ENCODE measurements at regions not wholly inside any gene's neighbourhood (a gene's known extent, or its start where the extent isn't known, plus 50 kb on each side); places are given as distances from the start of the nearest gene placed in this dataset.
A peak's percentile ranks its signal among the peaks of the same experiment; 100 is the strongest.
"Not testable (repeated sequence)": the region's sequence is repeated elsewhere in the genome, so short reads cannot be mapped to it uniquely, and the experiment has no call there.

- Mint-ChIP-seq H3K27me3 (no peaks in the 10 kb centered on the region), H3K9me3 (ENCODE audit: low read depth) (no peaks in the 10 kb centered on the region), H3K27ac (no peak overlapping the region), H3K4me1 (no peaks in the 10 kb centered on the region), H3K4me3 (no peak overlapping the region), H3K36me3 (no peaks in the 10 kb centered on the region)
- no peak for ATAC-seq
- no peak for DNase-seq
- CTCF ChIA-PET, result no interaction called here
Measured at GRCh38 chr12:131617596-131618302, 93.1 kb upstream of the SFSWAP start.

- no peak overlapping the region for H3K27ac Mint-ChIP-seq
- ATAC-seq, result no peak
- no peaks in the 10 kb centered on the region for H3K36me3 Mint-ChIP-seq
- no peaks in the 10 kb centered on the region for H3K27me3 Mint-ChIP-seq
- H3K4me3 Mint-ChIP-seq, result no peak overlapping the region
- CTCF ChIA-PET, result no interaction called here
- H3K9me3 Mint-ChIP-seq (ENCODE audit: low read depth), result no peaks in the 10 kb centered on the region
- DNase-seq, result no peak
- no peaks in the 10 kb centered on the region for H3K4me1 Mint-ChIP-seq
Measured at GRCh38 chr12:131618303-131618658, 92.6 kb upstream of the SFSWAP start.

GRCh38 chr12:131618701-131619100, 92.2 kb upstream of the SFSWAP start:
- CTCF ChIA-PET, result no interaction called here
- H3K9me3 Mint-ChIP-seq (ENCODE audit: low read depth), result no peaks in the 10 kb centered on the region
- no peaks in the 10 kb centered on the region for H3K36me3 Mint-ChIP-seq
- DNase-seq, result no peak
- no peak overlapping the region for H3K27ac Mint-ChIP-seq
- ATAC-seq, result no peak
- no peaks in the 10 kb centered on the region for H3K4me1 Mint-ChIP-seq
- no peak overlapping the region for H3K4me3 Mint-ChIP-seq
- H3K27me3 Mint-ChIP-seq, result no peaks in the 10 kb centered on the region

GRCh38 chr12:131619106-131619642, 91.7 kb upstream of the SFSWAP start:
- ATAC-seq (no peak), DNase-seq (no peak)
- Mint-ChIP-seq H3K4me1 (no peaks in the 10 kb centered on the region), H3K9me3 (ENCODE audit: low read depth) (no peaks in the 10 kb centered on the region), H3K27me3 (no peaks in the 10 kb centered on the region), H3K4me3 (no peak overlapping the region), H3K27ac (no peak overlapping the region), H3K36me3 (no peaks in the 10 kb centered on the region)
- CTCF ChIA-PET, result no interaction called here

GRCh38 chr12:131619736-131620506, 91.0 kb upstream of the SFSWAP start:
- Mint-ChIP-seq H3K4me3 (no peak overlapping the region), H3K27ac (no peak overlapping the region), H3K4me1 (peaks cover 2% of the 10 kb centered on the region), H3K9me3 (ENCODE audit: low read depth) (no peaks in the 10 kb centered on the region), H3K27me3 (no peaks in the 10 kb centered on the region), H3K36me3 (no peaks in the 10 kb centered on the region)
- DNase-seq, result no peak
- no peak for ATAC-seq
- CTCF ChIA-PET, result no interaction called here

- DNase-seq (no peak), ATAC-seq (no peak)
- H3K4me3 Mint-ChIP-seq, result no peak overlapping the region
- H3K27ac Mint-ChIP-seq, result no peak overlapping the region
- H3K9me3 Mint-ChIP-seq (ENCODE audit: low read depth), result no peaks in the 10 kb centered on the region
- peaks cover 4% of the 10 kb centered on the region for H3K4me1 Mint-ChIP-seq
- CTCF ChIA-PET, result no interaction called here
- H3K27me3 Mint-ChIP-seq, result no peaks in the 10 kb centered on the region
- no peaks in the 10 kb centered on the region for H3K36me3 Mint-ChIP-seq
Measured at GRCh38 chr12:131620520-131620919, 90.4 kb upstream of the SFSWAP start.

GRCh38 chr12:131620946-131621681, 89.8 kb upstream of the SFSWAP start:
- Mint-ChIP-seq H3K27ac (no peak overlapping the region), H3K4me3 (no peak overlapping the region), H3K4me1 (peaks cover 4% of the 10 kb centered on the region), H3K27me3 (no peaks in the 10 kb centered on the region), H3K9me3 (ENCODE audit: low read depth) (no peaks in the 10 kb centered on the region), H3K36me3 (no peaks in the 10 kb centered on the region)
- CTCF ChIA-PET, result no interaction called here
- ATAC-seq (no peak), DNase-seq (no peak)

- no peaks in the 10 kb centered on the region for H3K36me3 Mint-ChIP-seq
- DNase-seq, result no peak
- no peak overlapping the region for H3K27ac Mint-ChIP-seq
Measured at GRCh38 chr12:131621701-131622421, 89.0 kb upstream of the SFSWAP start.

GRCh38 chr12:131622422-131622955, 88.4 kb upstream of the SFSWAP start:
- no peaks in the 10 kb centered on the region for H3K27me3 Mint-ChIP-seq
- CTCF ChIA-PET, result no interaction called here
- no peak overlapping the region for H3K27ac Mint-ChIP-seq
- DNase-seq, result no peak
- no peak for ATAC-seq
- no peaks in the 10 kb centered on the region for H3K9me3 Mint-ChIP-seq (ENCODE audit: low read depth)
- no peaks in the 10 kb centered on the region for H3K36me3 Mint-ChIP-seq
- H3K4me3 Mint-ChIP-seq, result no peak overlapping the region
- peaks cover 5% of the 10 kb centered on the region for H3K4me1 Mint-ChIP-seq

More at GRCh38 chr12:131621701-131622421, 89.0 kb upstream of the SFSWAP start:
- CTCF ChIA-PET, result no interaction called here
- no peak overlapping the region for H3K4me3 Mint-ChIP-seq
- H3K9me3 Mint-ChIP-seq (ENCODE audit: low read depth), result no peaks in the 10 kb centered on the region
- no peak for ATAC-seq
- H3K27me3 Mint-ChIP-seq, result no peaks in the 10 kb centered on the region
- peaks cover 5% of the 10 kb centered on the region for H3K4me1 Mint-ChIP-seq

- H3K27me3 Mint-ChIP-seq; H3K9me3 Mint-ChIP-seq (ENCODE audit: low read depth); H3K27ac Mint-ChIP-seq; H3K4me1 Mint-ChIP-seq; CTCF ChIA-PET; ATAC-seq; DNase-seq; H3K4me3 Mint-ChIP-seq; H3K36me3 Mint-ChIP-seq: not testable (repeated sequence)
Measured at GRCh38 chr12:131623404-131624368, 87.2 kb upstream of the SFSWAP start.

- H3K27ac Mint-ChIP-seq; ATAC-seq; H3K27me3 Mint-ChIP-seq; CTCF ChIA-PET; H3K4me3 Mint-ChIP-seq; H3K36me3 Mint-ChIP-seq; DNase-seq; H3K4me1 Mint-ChIP-seq; H3K9me3 Mint-ChIP-seq (ENCODE audit: low read depth): not testable (repeated sequence)
Measured at GRCh38 chr12:131624369-131624739, 86.5 kb upstream of the SFSWAP start.

GRCh38 chr12:131624756-131625501, 86.0 kb upstream of the SFSWAP start:
- H3K4me3 Mint-ChIP-seq; H3K4me1 Mint-ChIP-seq; H3K9me3 Mint-ChIP-seq (ENCODE audit: low read depth); DNase-seq; ATAC-seq; CTCF ChIA-PET; H3K36me3 Mint-ChIP-seq; H3K27me3 Mint-ChIP-seq: not testable (repeated sequence)
- peak overlapping the region; percentile 57 for H3K27ac Mint-ChIP-seq
